ENCODE measurements at regions not wholly inside any gene's neighbourhood (a gene's known extent, or its start where the extent isn't known, plus 50 kb on each side); places are given as distances from the start of the nearest gene placed in this dataset.
"Not testable (repeated sequence)": the region's sequence is repeated elsewhere in the genome, so short reads cannot be mapped to it uniquely, and the experiment has no call there.

DNA sequence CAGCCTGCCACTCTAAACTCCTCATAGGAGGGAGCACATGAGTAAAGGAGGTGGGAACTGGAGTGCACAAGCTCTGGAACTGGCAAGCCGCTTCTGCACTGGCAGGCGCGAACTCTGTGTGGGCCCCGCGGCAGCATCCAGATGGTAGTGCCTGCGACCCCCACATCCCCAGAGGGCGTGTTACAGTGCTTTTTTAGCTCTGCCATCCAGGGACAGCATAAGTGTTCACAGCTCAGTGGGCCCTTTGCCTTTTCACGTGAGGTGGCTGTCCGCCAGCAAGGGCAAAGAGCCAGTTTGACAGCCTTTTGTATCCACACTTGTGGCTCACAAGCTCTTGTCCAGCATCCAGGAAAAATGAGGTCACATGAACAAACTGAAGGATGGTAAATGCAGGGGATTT lies 581.6 kb upstream of the DIAPH2 start:
- H3K4me1 Mint-ChIP-seq = no peaks in the 10 kb centered on the region
- H3K36me3 Mint-ChIP-seq (ENCODE audit: low read depth) = no peaks in the 10 kb centered on the region
- no peaks in the 10 kb centered on the region for H3K9me3 Mint-ChIP-seq
- no peaks in the 10 kb centered on the region for H3K27me3 Mint-ChIP-seq (ENCODE audit: low read depth)
- H3K4me3 Mint-ChIP-seq = no peak overlapping the region
- no peak overlapping the region for H3K27ac Mint-ChIP-seq
- TF ChIP-seq, protein P1, sequence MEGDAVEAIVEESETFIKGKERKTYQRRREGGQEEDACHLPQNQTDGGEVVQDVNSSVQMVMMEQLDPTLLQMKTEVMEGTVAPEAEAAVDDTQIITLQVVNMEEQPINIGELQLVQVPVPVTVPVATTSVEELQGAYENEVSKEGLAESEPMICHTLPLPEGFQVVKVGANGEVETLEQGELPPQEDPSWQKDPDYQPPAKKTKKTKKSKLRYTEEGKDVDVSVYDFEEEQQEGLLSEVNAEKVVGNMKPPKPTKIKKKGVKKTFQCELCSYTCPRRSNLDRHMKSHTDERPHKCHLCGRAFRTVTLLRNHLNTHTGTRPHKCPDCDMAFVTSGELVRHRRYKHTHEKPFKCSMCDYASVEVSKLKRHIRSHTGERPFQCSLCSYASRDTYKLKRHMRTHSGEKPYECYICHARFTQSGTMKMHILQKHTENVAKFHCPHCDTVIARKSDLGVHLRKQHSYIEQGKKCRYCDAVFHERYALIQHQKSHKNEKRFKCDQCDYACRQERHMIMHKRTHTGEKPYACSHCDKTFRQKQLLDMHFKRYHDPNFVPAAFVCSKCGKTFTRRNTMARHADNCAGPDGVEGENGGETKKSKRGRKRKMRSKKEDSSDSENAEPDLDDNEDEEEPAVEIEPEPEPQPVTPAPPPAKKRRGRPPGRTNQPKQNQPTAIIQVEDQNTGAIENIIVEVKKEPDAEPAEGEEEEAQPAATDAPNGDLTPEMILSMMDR (IDR thresholded peaks at IDR 0.05; ENCODE audit: unreplicated experiment in 3 of 3) = no peak

GRCh38 chrX:96112689-96113088 lies 572.0 kb upstream of the DIAPH2 start:
- no peaks in the 10 kb centered on the region for H3K4me1 Mint-ChIP-seq
- no peaks in the 10 kb centered on the region for H3K27me3 Mint-ChIP-seq (ENCODE audit: low read depth)
- no peaks in the 10 kb centered on the region for H3K36me3 Mint-ChIP-seq (ENCODE audit: low read depth)
- H3K4me3 Mint-ChIP-seq = no peak overlapping the region
- H3K27ac Mint-ChIP-seq = no peak overlapping the region
- TF ChIP-seq, protein P1 (IDR thresholded peaks at IDR 0.05; ENCODE audit: unreplicated experiment in 3 of 3) = no peak
- peaks cover 2% of the 10 kb centered on the region for H3K9me3 Mint-ChIP-seq

DNA sequence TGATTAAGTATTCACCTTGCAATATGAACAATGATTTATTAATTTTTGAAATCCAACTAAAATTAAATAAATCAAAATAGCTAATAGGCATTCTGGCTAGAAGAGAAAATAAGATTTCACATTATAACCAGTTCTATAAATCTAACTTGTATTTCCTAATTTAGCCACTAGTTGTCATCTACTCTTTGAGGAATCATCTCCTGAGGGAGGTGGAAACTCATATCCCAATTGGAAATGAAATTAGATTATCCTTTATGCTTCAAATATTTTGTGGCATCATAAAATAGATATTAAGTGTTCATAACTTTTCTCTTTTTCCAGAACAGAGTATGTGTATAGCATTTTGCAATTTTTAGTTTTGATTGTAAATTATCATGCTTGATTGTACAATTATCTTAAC lies 558.5 kb upstream of the DIAPH2 start:
- TF ChIP-seq, protein P1 (IDR thresholded peaks at IDR 0.05; ENCODE audit: unreplicated experiment in 3 of 3) = no peak
- no peak overlapping the region for H3K27ac Mint-ChIP-seq
- H3K4me1 Mint-ChIP-seq = no peaks in the 10 kb centered on the region
- H3K4me3 Mint-ChIP-seq = no peak overlapping the region
- no peaks in the 10 kb centered on the region for H3K27me3 Mint-ChIP-seq (ENCODE audit: low read depth)
- no peaks in the 10 kb centered on the region for H3K36me3 Mint-ChIP-seq (ENCODE audit: low read depth)
- H3K9me3 Mint-ChIP-seq = no peaks in the 10 kb centered on the region

- H3K4me3 Mint-ChIP-seq = not testable (repeated sequence)
Observed at GRCh38 chrX:96128058-96128457, 556.6 kb upstream of the DIAPH2 start.

DNA sequence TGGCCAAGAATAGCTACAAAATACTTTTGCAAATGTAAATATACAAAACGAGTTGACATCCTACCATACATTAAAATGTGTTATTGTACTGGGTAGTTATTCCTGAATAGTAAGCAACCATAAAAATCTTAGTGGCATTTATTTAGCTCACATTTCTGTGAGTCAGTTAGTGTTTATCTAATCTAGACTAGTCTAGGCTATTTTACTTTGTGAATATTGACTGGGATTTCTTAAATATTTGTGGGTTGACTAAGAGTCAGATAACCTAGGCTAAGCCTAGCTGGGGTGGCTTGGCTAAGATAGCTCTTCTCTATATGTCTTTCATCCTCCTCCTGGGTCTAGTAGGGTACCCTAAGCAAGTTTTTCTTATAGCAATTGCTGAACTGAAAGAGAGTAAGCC lies 543.8 kb upstream of the DIAPH2 start:
- Mint-ChIP-seq H3K4me1 (no peaks in the 10 kb centered on the region), H3K27ac (no peak overlapping the region), H3K4me3 (no peak overlapping the region), H3K36me3 (ENCODE audit: low read depth) (no peaks in the 10 kb centered on the region), H3K9me3 (peaks cover 2% of the 10 kb centered on the region), H3K27me3 (ENCODE audit: low read depth) (no peaks in the 10 kb centered on the region)
- TF ChIP-seq, protein P1 (IDR thresholded peaks at IDR 0.05; ENCODE audit: unreplicated experiment in 3 of 3) = no peak

More at GRCh38 chrX:96128058-96128457, 556.6 kb upstream of the DIAPH2 start:
- not testable (repeated sequence) for H3K36me3 Mint-ChIP-seq (ENCODE audit: low read depth); H3K27ac Mint-ChIP-seq; H3K27me3 Mint-ChIP-seq (ENCODE audit: low read depth); H3K4me1 Mint-ChIP-seq; H3K9me3 Mint-ChIP-seq

- Mint-ChIP-seq H3K4me1 (peaks cover 7% of the 10 kb centered on the region), H3K27me3 (ENCODE audit: low read depth) (no peaks in the 10 kb centered on the region), H3K9me3 (peaks cover 11% of the 10 kb centered on the region), H3K4me3 (no peak overlapping the region), H3K36me3 (ENCODE audit: low read depth) (no peaks in the 10 kb centered on the region), H3K27ac (peak overlapping the region in 2 of 3 experiments; percentile 70 to 85)
- TF ChIP-seq, protein P1 (IDR thresholded peaks at IDR 0.05; ENCODE audit: unreplicated experiment in 3 of 3) = no peak
Observed at GRCh38 chrX:96147681-96148080, 537.0 kb upstream of the DIAPH2 start.

Measured in nephron (organoid).